ENCODE measurements at regions not wholly inside any gene's neighbourhood (a gene's known extent, or its start where the extent isn't known, plus 50 kb on each side); places are given as distances from the start of the nearest gene placed in this dataset.

DNA sequence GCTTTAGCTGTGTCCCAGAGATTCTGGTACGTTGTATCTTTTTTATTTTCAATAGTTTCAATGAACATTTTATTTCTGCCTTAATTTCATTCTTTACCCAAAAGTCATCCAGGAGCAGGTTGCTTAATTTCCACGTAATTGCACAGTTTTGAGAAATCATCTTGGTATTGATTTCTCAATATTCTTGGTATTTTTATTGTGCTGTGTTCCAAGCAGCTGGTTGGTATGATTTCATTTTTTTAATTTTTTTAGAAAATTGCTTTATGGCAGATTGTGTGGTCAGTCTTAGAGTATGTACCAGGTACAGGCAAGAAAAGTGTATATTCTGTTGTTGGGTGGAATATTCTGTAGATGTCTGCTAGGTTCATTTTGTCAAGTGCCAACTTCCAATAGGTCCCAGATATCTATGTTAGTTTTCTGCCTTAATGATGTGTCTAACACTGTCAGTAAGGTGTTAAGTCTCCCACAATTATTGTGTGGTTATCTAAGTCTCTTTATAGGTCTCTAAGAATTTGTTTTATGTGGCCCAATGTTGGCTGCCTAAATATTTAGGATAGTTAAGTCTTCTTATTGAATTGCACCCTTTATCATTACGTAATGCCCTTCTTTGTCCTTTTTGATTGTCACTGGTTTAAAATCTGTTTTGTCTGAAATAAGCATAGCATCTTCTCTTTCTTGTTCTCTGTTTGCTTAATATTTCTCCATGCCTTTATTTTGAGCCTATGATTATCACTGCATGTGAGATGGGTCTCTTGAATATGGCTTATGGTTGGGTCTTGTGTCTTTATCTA lies 366.9 kb upstream of the IRAK1BP1 start:
- Histone ChIP-seq H3K27ac (ENCODE audit: low read length) (no peak overlapping the region), H3K4me1 (ENCODE audit: control insufficient read depth, insufficient read depth, low read length) (no peaks in the 10 kb centered on the region), H3K4me3 (ENCODE audit: low read length in 2 of 2) (no peak overlapping the region), H3K36me3 (ENCODE audit: control insufficient read depth in 2 of 2, insufficient read depth in 2 of 2, low read length in 2 of 2) (no peaks in the 10 kb centered on the region), H3K9me3 (ENCODE audit: control insufficient read depth in 2 of 2, low read length in 2 of 2) (no peaks in the 10 kb centered on the region), H3K27me3 (ENCODE audit: control insufficient read depth in 1 of 2, insufficient read depth in 2 of 2, low read length in 2 of 2) (no peaks in the 10 kb centered on the region), H3K9ac (ENCODE audit: low read length in 2 of 2) (no peak overlapping the region)

DNA sequence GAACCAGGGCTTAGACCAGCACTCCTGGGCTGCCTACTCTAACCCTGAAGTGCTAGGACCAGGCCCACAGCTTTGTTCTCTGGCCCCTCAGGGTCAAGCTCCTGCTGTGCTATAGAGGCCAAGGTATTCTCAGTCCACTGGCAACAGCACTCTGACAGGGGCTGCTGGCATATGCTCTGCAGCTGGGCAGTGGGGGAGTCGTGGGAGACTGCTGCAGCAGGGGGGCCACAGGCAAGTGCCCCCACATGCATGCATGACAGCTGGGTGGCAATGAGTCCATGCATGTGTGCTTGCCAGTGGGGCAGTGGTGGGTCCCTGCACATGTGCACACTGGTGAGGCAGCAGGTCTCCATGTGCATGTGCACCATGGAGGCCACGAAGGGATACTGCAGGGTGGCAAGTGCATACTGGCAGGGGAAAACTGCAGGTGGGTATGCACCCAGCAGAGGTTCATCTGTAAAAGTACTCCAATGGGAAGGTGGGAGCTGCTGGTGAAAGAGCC lies 364.9 kb upstream of the IRAK1BP1 start:
- no peaks in the 10 kb centered on the region for H3K4me1 ChIP-seq (ENCODE audit: control insufficient read depth, insufficient read depth, low read length)

GRCh38 chr6:78505178-78505577 lies 362.2 kb upstream of the IRAK1BP1 start:
- no peaks in the 10 kb centered on the region for H3K27me3 ChIP-seq (ENCODE audit: control insufficient read depth in 1 of 2, insufficient read depth in 2 of 2, low read length in 2 of 2)
- no peaks in the 10 kb centered on the region for H3K4me1 ChIP-seq (ENCODE audit: control insufficient read depth, insufficient read depth, low read length)
- H3K4me3 ChIP-seq (ENCODE audit: low read length in 2 of 2) = no peak overlapping the region
- no peaks in the 10 kb centered on the region for H3K9me3 ChIP-seq (ENCODE audit: control insufficient read depth in 2 of 2, low read length in 2 of 2)
- H3K27ac ChIP-seq (ENCODE audit: low read length) = no peak overlapping the region
- no peaks in the 10 kb centered on the region for H3K36me3 ChIP-seq (ENCODE audit: control insufficient read depth in 2 of 2, insufficient read depth in 2 of 2, low read length in 2 of 2)
- no peak overlapping the region for H3K9ac ChIP-seq (ENCODE audit: low read length in 2 of 2)

More for the DNA sequence above, 364.9 kb upstream of the IRAK1BP1 start:
- H3K27ac ChIP-seq (ENCODE audit: low read length) = no peak overlapping the region
- no peaks in the 10 kb centered on the region for H3K27me3 ChIP-seq (ENCODE audit: control insufficient read depth in 1 of 2, insufficient read depth in 2 of 2, low read length in 2 of 2)
- H3K4me3 ChIP-seq (ENCODE audit: low read length in 2 of 2) = no peak overlapping the region
- no peaks in the 10 kb centered on the region for H3K9me3 ChIP-seq (ENCODE audit: control insufficient read depth in 2 of 2, low read length in 2 of 2)
- H3K9ac ChIP-seq (ENCODE audit: low read length in 2 of 2) = no peak overlapping the region
- no peaks in the 10 kb centered on the region for H3K36me3 ChIP-seq (ENCODE audit: control insufficient read depth in 2 of 2, insufficient read depth in 2 of 2, low read length in 2 of 2)

DNA sequence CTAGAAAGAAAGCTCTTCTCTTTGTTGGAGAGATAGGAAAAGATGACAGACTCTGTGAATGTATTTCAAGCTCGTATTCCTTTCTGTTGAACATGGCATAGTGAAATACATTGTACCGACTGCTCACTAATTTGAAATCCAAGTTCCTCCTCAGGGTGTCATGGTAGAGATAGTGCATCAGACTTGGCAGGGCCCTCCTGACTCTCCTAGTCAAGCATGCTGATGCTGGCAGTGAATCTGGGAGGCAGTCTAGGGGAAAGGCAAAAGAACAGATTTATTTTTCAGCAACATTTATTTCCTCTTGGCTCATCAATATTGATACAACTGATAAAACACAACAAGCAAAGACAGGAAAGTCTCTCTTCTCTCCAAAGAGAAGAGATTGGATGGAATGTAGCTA lies 356.3 kb upstream of the IRAK1BP1 start:
- H3K9me3 ChIP-seq (ENCODE audit: control insufficient read depth in 2 of 2, low read length in 2 of 2) = no peaks in the 10 kb centered on the region
- no peaks in the 10 kb centered on the region for H3K27me3 ChIP-seq (ENCODE audit: control insufficient read depth in 1 of 2, insufficient read depth in 2 of 2, low read length in 2 of 2)
- H3K9ac ChIP-seq (ENCODE audit: low read length in 2 of 2) = no peak overlapping the region
- H3K36me3 ChIP-seq (ENCODE audit: control insufficient read depth in 2 of 2, insufficient read depth in 2 of 2, low read length in 2 of 2) = no peaks in the 10 kb centered on the region
- H3K4me3 ChIP-seq (ENCODE audit: low read length in 2 of 2) = no peak overlapping the region
- no peak overlapping the region for H3K27ac ChIP-seq (ENCODE audit: low read length)
- no peaks in the 10 kb centered on the region for H3K4me1 ChIP-seq (ENCODE audit: control insufficient read depth, insufficient read depth, low read length)

DNA sequence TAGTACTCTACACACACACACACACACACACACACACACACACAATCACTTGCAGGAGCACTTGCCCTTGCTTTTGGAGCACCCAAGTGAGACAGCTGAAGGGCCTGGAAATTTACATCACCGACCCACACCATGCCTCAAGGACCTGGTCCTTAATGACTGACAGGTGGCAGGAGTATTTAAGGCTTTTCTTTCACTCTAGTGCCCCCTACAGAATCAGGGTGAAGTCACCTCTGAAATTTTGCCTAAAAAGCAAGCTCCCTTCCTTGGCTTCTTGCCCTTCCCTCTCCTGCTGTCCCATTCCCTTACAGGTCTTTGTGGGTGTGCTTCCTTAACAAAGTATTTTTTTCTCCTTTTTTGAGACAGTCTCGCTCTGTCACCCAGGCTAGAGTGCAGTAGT lies 353.5 kb upstream of the IRAK1BP1 start:
- Histone ChIP-seq H3K4me1 (ENCODE audit: control insufficient read depth, insufficient read depth, low read length) (no peaks in the 10 kb centered on the region), H3K4me3 (ENCODE audit: low read length in 2 of 2) (no peak overlapping the region), H3K9me3 (ENCODE audit: control insufficient read depth in 2 of 2, low read length in 2 of 2) (no peaks in the 10 kb centered on the region), H3K9ac (ENCODE audit: low read length in 2 of 2) (no peak overlapping the region), H3K27me3 (ENCODE audit: control insufficient read depth in 1 of 2, insufficient read depth in 2 of 2, low read length in 2 of 2) (no peaks in the 10 kb centered on the region), H3K36me3 (ENCODE audit: control insufficient read depth in 2 of 2, insufficient read depth in 2 of 2, low read length in 2 of 2) (no peaks in the 10 kb centered on the region), H3K27ac (ENCODE audit: low read length) (no peak overlapping the region)

DNA sequence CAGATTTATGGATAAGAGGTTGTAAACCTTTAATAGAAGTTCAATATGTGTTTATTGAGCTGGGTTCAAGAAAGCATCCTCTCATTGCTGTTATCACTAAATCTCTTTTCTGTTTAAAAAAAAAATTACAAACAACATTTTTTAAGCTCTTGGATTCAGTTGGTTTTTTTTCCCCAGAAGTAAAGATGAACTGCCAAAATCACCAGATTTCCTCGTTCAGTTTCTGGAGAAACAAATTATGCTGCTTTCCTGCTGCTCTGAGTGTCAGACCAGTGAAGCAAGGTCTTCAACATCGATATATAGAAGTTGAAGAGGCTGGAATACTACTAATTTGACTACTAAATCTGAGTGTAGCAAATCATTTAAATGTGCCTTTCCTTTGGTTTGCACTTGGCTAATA lies 352.1 kb upstream of the IRAK1BP1 start:
- Histone ChIP-seq H3K36me3 (ENCODE audit: control insufficient read depth in 2 of 2, insufficient read depth in 2 of 2, low read length in 2 of 2) (no peaks in the 10 kb centered on the region), H3K27ac (ENCODE audit: low read length) (no peak overlapping the region), H3K9me3 (ENCODE audit: control insufficient read depth in 2 of 2, low read length in 2 of 2) (no peaks in the 10 kb centered on the region), H3K4me1 (ENCODE audit: control insufficient read depth, insufficient read depth, low read length) (no peaks in the 10 kb centered on the region), H3K4me3 (ENCODE audit: low read length in 2 of 2) (no peak overlapping the region), H3K9ac (ENCODE audit: low read length in 2 of 2) (no peak overlapping the region), H3K27me3 (ENCODE audit: control insufficient read depth in 1 of 2, insufficient read depth in 2 of 2, low read length in 2 of 2) (no peaks in the 10 kb centered on the region)

DNA sequence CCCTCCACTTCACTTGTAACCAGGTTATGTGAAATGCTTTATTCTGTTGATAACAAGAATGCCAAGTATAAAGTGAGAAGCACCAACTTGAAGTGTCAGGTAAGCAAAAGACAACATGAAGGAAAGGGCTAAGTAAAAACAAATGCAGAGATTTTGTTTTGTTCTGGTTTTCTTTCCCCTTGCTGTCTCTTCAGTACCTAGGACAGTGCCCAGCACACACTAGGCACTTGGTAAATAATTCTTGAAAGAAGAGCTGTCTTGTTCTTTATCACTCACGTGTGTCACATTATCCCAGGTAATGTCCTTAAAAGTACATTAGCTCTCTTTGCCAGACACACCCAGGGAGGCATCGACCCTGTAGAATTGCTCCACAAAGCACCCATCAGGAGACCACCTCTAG lies 350.0 kb upstream of the IRAK1BP1 start:
- H3K36me3 ChIP-seq (ENCODE audit: control insufficient read depth in 2 of 2, insufficient read depth in 2 of 2, low read length in 2 of 2) = no peaks in the 10 kb centered on the region
- H3K4me3 ChIP-seq (ENCODE audit: low read length in 2 of 2) = no peak overlapping the region
- no peak overlapping the region for H3K27ac ChIP-seq (ENCODE audit: low read length)
- no peak overlapping the region for H3K9ac ChIP-seq (ENCODE audit: low read length in 2 of 2)
- H3K9me3 ChIP-seq (ENCODE audit: control insufficient read depth in 2 of 2, low read length in 2 of 2) = no peaks in the 10 kb centered on the region
- H3K27me3 ChIP-seq (ENCODE audit: control insufficient read depth in 1 of 2, insufficient read depth in 2 of 2, low read length in 2 of 2) = no peaks in the 10 kb centered on the region
- H3K4me1 ChIP-seq (ENCODE audit: control insufficient read depth, insufficient read depth, low read length) = no peaks in the 10 kb centered on the region

- H3K9ac ChIP-seq (ENCODE audit: low read length in 2 of 2) = no peak overlapping the region
- no peak overlapping the region for H3K4me3 ChIP-seq (ENCODE audit: low read length in 2 of 2)
- H3K27ac ChIP-seq (ENCODE audit: low read length) = no peak overlapping the region
- no peaks in the 10 kb centered on the region for H3K4me1 ChIP-seq (ENCODE audit: control insufficient read depth, insufficient read depth, low read length)
- no peaks in the 10 kb centered on the region for H3K9me3 ChIP-seq (ENCODE audit: control insufficient read depth in 2 of 2, low read length in 2 of 2)
- H3K27me3 ChIP-seq (ENCODE audit: control insufficient read depth in 1 of 2, insufficient read depth in 2 of 2, low read length in 2 of 2) = no peaks in the 10 kb centered on the region
- no peaks in the 10 kb centered on the region for H3K36me3 ChIP-seq (ENCODE audit: control insufficient read depth in 2 of 2, insufficient read depth in 2 of 2, low read length in 2 of 2)
These were observed 343.7 kb upstream of the IRAK1BP1 start for GRCh38 chr6:78523622-78524021.

DNA sequence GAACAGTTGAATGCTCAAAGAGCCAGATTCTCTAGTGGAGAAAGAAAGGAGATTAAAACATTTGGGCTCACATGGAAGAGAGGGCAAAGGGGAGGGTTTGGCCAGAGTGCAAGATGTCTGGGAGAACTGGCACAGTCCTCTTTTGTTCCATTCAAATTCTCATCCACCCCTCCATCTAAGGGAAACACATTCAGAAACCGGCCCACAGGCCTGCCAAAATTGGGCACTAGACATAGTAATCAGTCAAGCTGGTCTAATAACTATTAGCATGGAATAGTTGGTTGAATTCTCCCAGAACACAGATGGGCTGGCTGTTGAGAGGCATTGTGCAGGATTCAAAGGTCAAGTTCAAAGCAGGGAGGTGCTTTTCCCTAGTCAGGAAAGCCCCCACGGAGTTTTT lies 341.4 kb upstream of the IRAK1BP1 start:
- no peaks in the 10 kb centered on the region for H3K9me3 ChIP-seq (ENCODE audit: control insufficient read depth in 2 of 2, low read length in 2 of 2)
- no peaks in the 10 kb centered on the region for H3K36me3 ChIP-seq (ENCODE audit: control insufficient read depth in 2 of 2, insufficient read depth in 2 of 2, low read length in 2 of 2)
- H3K9ac ChIP-seq (ENCODE audit: low read length in 2 of 2) = no peak overlapping the region
- H3K4me1 ChIP-seq (ENCODE audit: control insufficient read depth, insufficient read depth, low read length) = no peaks in the 10 kb centered on the region
- H3K27me3 ChIP-seq (ENCODE audit: control insufficient read depth in 1 of 2, insufficient read depth in 2 of 2, low read length in 2 of 2) = no peaks in the 10 kb centered on the region
- no peak overlapping the region for H3K4me3 ChIP-seq (ENCODE audit: low read length in 2 of 2)
- H3K27ac ChIP-seq (ENCODE audit: low read length) = no peak overlapping the region

DNA sequence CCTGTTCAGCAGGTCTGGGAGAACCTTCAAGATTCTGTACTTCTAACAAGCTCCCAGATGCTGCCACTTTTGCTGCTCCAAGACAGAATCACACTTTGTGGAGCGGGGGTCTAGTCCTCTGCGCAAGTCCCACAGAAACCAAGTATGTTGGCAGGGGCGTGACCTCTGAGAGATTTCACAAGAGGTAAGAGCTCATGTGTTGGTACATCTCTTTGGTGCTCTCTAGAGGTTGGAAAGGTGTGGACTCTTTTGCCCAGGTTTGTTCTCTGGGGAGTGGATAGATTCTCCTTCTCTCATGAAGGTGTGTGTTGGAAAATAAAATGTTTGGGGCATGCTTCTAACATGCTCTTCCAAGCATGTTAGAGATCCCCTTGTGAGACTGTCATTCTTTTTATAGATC lies 340.9 kb upstream of the IRAK1BP1 start:
- H3K9ac ChIP-seq (ENCODE audit: low read length in 2 of 2) = no peak overlapping the region
- no peaks in the 10 kb centered on the region for H3K4me1 ChIP-seq (ENCODE audit: control insufficient read depth, insufficient read depth, low read length)
- H3K27ac ChIP-seq (ENCODE audit: low read length) = no peak overlapping the region
- no peaks in the 10 kb centered on the region for H3K9me3 ChIP-seq (ENCODE audit: control insufficient read depth in 2 of 2, low read length in 2 of 2)
- H3K36me3 ChIP-seq (ENCODE audit: control insufficient read depth in 2 of 2, insufficient read depth in 2 of 2, low read length in 2 of 2) = no peaks in the 10 kb centered on the region
- no peaks in the 10 kb centered on the region for H3K27me3 ChIP-seq (ENCODE audit: control insufficient read depth in 1 of 2, insufficient read depth in 2 of 2, low read length in 2 of 2)
- H3K4me3 ChIP-seq (ENCODE audit: low read length in 2 of 2) = no peak overlapping the region

DNA sequence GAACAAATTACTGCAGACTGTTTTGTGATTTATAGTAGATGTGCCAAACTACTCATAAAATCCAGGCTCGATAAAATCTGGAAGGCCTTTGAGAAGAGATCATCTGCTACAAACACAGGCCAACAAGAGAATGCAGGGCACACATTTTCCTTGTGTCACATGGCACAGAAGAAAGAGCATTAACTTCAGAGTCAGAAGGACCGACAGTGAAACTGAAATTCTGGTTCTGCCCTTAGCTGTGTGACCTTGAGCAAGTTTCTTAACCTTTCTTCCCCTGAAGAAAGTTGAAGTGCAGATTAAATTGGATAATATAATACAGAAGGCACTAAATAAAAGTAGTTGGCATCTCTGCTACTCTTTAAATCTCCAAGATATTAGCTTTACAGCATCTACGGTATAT lies 338.4 kb upstream of the IRAK1BP1 start:
- Histone ChIP-seq H3K9ac (ENCODE audit: low read length in 2 of 2) (no peak overlapping the region), H3K27ac (ENCODE audit: low read length) (no peak overlapping the region), H3K9me3 (ENCODE audit: control insufficient read depth in 2 of 2, low read length in 2 of 2) (no peaks in the 10 kb centered on the region), H3K36me3 (ENCODE audit: control insufficient read depth in 2 of 2, insufficient read depth in 2 of 2, low read length in 2 of 2) (no peaks in the 10 kb centered on the region), H3K4me1 (ENCODE audit: control insufficient read depth, insufficient read depth, low read length) (no peaks in the 10 kb centered on the region), H3K4me3 (ENCODE audit: low read length in 2 of 2) (no peak overlapping the region), H3K27me3 (ENCODE audit: control insufficient read depth in 1 of 2, insufficient read depth in 2 of 2, low read length in 2 of 2) (no peaks in the 10 kb centered on the region)

All from stomach smooth muscle (tissue), 2 donors.